Keratinocyte (primary cell): ENCODE measurements at regions not wholly inside any gene's neighbourhood (a gene's known extent, or its start where the extent isn't known, plus 50 kb on each side); places are given as distances from the start of the nearest gene placed in this dataset.

Experiments used
- DNase-seq: peaks from one replicate; pipeline ENCODE4 v3.0.0-alpha.2; 2011; ENCODE audit warnings: low read depth, missing footprints, low spot score
- FAIRE-seq: peaks from 2 replicates; lab custom pipeline; 2011; peaks lifted over from hg19 to GRCh38; lab: Jason Lieb, UNC
- H2AFZ ChIP-seq: 2 replicates; pipeline ENCODE4 v1.6.0; 2012; ENCODE audit warnings: low read length, control low read depth, inconsistent platforms; ENCODE audit not compliant: control insufficient read depth
- H3K27ac ChIP-seq: 2 replicates; pipeline ENCODE4 v1.5.1; 2011; ENCODE audit warnings: low read length; ENCODE audit not compliant: control insufficient read depth, insufficient read depth
- H3K27me3 ChIP-seq: 3 replicates; pipeline ENCODE4 v1.6.0; 2011; ENCODE audit warnings: low read length; ENCODE audit not compliant: control insufficient read depth, insufficient read depth; ENCODE audit errors: extremely low read depth
- H3K36me3 ChIP-seq, 2 experiments: 2 replicates in 1 of 2; 3 replicates in 1 of 2; pipeline ENCODE4 v1.5.1; 2011; ENCODE audit warnings: low read length in 2 of 2, mild to moderate bottlenecking in 1 of 2; ENCODE audit not compliant: control insufficient read depth in 2 of 2, insufficient read depth in 2 of 2; ENCODE audit errors: extremely low read depth in 1 of 2
- H3K4me1 ChIP-seq: 3 replicates; pipeline ENCODE4 v1.5.1; 2011; ENCODE audit warnings: low read length; ENCODE audit not compliant: control insufficient read depth, insufficient read depth; ENCODE audit errors: extremely low read depth
- H3K4me2 ChIP-seq: 3 replicates; pipeline ENCODE4 v1.6.0; 2011; ENCODE audit warnings: low read depth, low read length; ENCODE audit not compliant: control insufficient read depth, insufficient read depth; ENCODE audit errors: extremely low read depth
- H3K4me3 ChIP-seq, 3 experiments: fragments of 200-600 bp in 1 of 3; sonication (generic) in 1 of 3; 2 replicates in 2 of 3; 3 replicates in 1 of 3; pipeline ENCODE4 v1.5.1; 2011 to 2016; ENCODE audit warnings: low read length in 3 of 3, mild to moderate bottlenecking in 3 of 3, control low read depth in 2 of 3, inconsistent platforms in 1 of 3, low read depth in 1 of 3, mixed read lengths in 1 of 3, mixed run types in 1 of 3, moderate library complexity in 1 of 3; ENCODE audit not compliant: control insufficient read depth in 2 of 3, insufficient read depth in 2 of 3; ENCODE audit errors: extremely low read depth in 1 of 3
- H3K79me2 ChIP-seq: 2 replicates; pipeline ENCODE4 v1.6.0; 2012; ENCODE audit warnings: low read length; ENCODE audit not compliant: control insufficient read depth, insufficient read depth
- H3K9ac ChIP-seq: 3 replicates; pipeline ENCODE4 v1.6.0; 2011; ENCODE audit warnings: low read length; ENCODE audit not compliant: control insufficient read depth, insufficient read depth; ENCODE audit errors: extremely low read depth
- H3K9me1 ChIP-seq: 3 replicates; pipeline ENCODE4 v1.6.0; 2011; ENCODE audit warnings: low read length; ENCODE audit not compliant: control insufficient read depth, insufficient read depth; ENCODE audit errors: extremely low read depth
- H3K9me3 ChIP-seq: 2 replicates; pipeline ENCODE4 v1.5.1; 2012; ENCODE audit warnings: low read depth, low read length; ENCODE audit not compliant: control insufficient read depth
- H4K20me1 ChIP-seq: 3 replicates; pipeline ENCODE4 v1.6.0; 2011; ENCODE audit warnings: low read length; ENCODE audit not compliant: control insufficient read depth, insufficient read depth; ENCODE audit errors: extremely low read depth
- EZH2 ChIP-seq: IDR thresholded peaks from one replicate; pipeline ENCODE4 v1.6.1; 2012; ENCODE audit warnings: inconsistent platforms, mild to moderate bottlenecking, low read length, moderate library complexity
- dilution Hi-C: fragments of 300-500 bp; cut with MboI; formaldehyde crosslinking; loops from one replicate; pipeline ENCODE4 v1.7.0; 2020; ENCODE audit warnings: low sequenced_read_pairs; ENCODE audit not compliant: extremely low pct_ligation_motif_present
- TF ChIP-seq, protein P1 (sequence below), 3 experiments: IDR thresholded peaks in 1 of 3; conservative IDR thresholded peaks in 1 of 3; optimal IDR thresholded peaks in 1 of 3; 2 replicates in 2 of 3; 3 replicates in 1 of 3; pipeline versions ENCODE3 to v1.5.1; 2011; ENCODE audit warnings: low read length in 3 of 3, mild to moderate bottlenecking in 3 of 3, moderate library complexity in 2 of 3, control low read depth in 1 of 3, inconsistent platforms in 1 of 3; ENCODE audit not compliant: insufficient read depth in 2 of 3; ENCODE audit errors: extremely low read depth in 1 of 3

DNA sequence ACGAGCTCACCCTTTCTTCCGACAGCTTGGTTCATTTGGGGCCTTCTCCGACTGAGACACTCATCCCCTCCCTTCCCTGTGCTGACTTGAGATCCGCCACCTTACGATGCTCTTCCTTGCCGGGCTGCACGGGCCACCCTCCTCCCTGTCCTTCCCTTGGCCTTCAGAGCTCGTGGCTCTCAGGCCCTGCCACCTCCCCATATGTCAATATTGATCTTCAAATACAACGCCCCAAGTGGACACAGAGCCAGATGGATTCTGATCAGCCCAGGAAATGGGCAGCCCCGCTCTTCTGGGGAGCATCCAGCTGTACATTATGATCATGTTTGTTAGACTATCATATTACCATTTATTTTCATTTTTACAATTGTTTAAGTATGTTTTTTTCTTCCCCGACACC lies 812.8 kb downstream of the TBC1D22A start:
- H3K4me3 ChIP-seq: no peak overlapping the region
- no peak overlapping the region for H3K4me2 ChIP-seq
- H3K27ac ChIP-seq: no peak overlapping the region
- no peaks in the 10 kb centered on the region for H3K9me3 ChIP-seq
- no peak for FAIRE-seq
- no peaks in the 10 kb centered on the region for H3K27me3 ChIP-seq
- TF ChIP-seq, protein P1, sequence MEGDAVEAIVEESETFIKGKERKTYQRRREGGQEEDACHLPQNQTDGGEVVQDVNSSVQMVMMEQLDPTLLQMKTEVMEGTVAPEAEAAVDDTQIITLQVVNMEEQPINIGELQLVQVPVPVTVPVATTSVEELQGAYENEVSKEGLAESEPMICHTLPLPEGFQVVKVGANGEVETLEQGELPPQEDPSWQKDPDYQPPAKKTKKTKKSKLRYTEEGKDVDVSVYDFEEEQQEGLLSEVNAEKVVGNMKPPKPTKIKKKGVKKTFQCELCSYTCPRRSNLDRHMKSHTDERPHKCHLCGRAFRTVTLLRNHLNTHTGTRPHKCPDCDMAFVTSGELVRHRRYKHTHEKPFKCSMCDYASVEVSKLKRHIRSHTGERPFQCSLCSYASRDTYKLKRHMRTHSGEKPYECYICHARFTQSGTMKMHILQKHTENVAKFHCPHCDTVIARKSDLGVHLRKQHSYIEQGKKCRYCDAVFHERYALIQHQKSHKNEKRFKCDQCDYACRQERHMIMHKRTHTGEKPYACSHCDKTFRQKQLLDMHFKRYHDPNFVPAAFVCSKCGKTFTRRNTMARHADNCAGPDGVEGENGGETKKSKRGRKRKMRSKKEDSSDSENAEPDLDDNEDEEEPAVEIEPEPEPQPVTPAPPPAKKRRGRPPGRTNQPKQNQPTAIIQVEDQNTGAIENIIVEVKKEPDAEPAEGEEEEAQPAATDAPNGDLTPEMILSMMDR (optimal IDR thresholded peaks at IDR 0.05 in 1 of 3, IDR thresholded peaks at IDR 0.05 in 1 of 3, conservative IDR thresholded peaks at IDR 0.05 in 1 of 3; ENCODE audit: extremely low read depth in 1 of 3, insufficient read depth in 2 of 3, low read length in 3 of 3): no peak
- TF ChIP-seq EZH2: no peak
- H3K36me3 ChIP-seq: no peaks in the 10 kb centered on the region
- no peak overlapping the region for H2AFZ ChIP-seq
- no peaks in the 10 kb centered on the region for H3K79me2 ChIP-seq
- no peak overlapping the region for H3K9ac ChIP-seq
- H3K4me1 ChIP-seq: no peaks in the 10 kb centered on the region
- dilution Hi-C loops: no loop called here
- no peaks in the 10 kb centered on the region for H4K20me1 ChIP-seq
- no peak for DNase-seq
- H3K9me1 ChIP-seq: no peaks in the 10 kb centered on the region

DNA sequence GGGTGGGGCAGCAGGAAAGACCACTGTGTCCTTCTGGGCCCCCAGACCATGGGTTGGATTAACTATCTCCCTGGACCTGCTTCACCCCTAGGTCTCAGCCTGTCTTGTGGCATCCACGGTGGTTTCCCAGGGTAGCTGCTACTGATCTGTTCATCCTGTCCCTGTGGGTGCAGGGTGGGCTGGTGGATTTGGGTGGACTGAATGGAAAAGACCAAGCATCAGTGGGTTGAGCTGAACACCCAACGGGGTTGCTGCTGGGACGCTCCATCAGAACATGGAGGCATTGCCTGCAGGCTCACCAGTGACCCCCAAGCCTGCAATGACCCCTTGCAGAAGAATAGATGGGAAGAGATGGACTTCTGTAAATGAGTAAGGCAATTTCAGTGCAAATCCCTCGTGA lies 812.1 kb downstream of the TBC1D22A start:
- Histone ChIP-seq H3K9me1 (no peaks in the 10 kb centered on the region), H3K79me2 (no peaks in the 10 kb centered on the region), H3K4me2 (no peak overlapping the region), H2AFZ (no peak overlapping the region), H3K9ac (no peak overlapping the region), H4K20me1 (no peaks in the 10 kb centered on the region), H3K27me3 (no peaks in the 10 kb centered on the region), H3K36me3 (no peaks in the 10 kb centered on the region), H3K27ac (no peak overlapping the region), H3K4me1 (no peaks in the 10 kb centered on the region), H3K9me3 (peaks cover 2% of the 10 kb centered on the region), H3K4me3 (no peak overlapping the region)
- no peak for FAIRE-seq
- no peak for DNase-seq
- TF ChIP-seq, protein P1 (optimal IDR thresholded peaks at IDR 0.05 in 1 of 3, IDR thresholded peaks at IDR 0.05 in 1 of 3, conservative IDR thresholded peaks at IDR 0.05 in 1 of 3; ENCODE audit: extremely low read depth in 1 of 3, insufficient read depth in 2 of 3, low read length in 3 of 3): no peak
- TF ChIP-seq EZH2: no peak
- dilution Hi-C loops: no loop called here
